ENCODE measurements at regions not wholly inside any gene's neighbourhood (a gene's known extent, or its start where the extent isn't known, plus 50 kb on each side); places are given as distances from the start of the nearest gene placed in this dataset.

GRCh38 chr5:30237189-30237588, 956.3 kb upstream of the CDH6 start:
- Mint-ChIP-seq H3K4me3 (no peak overlapping the region), H3K27me3 (no peaks in the 10 kb centered on the region), H3K36me3 (ENCODE audit: low read depth) (no peaks in the 10 kb centered on the region), H3K4me1 (ENCODE audit: low read depth) (no peaks in the 10 kb centered on the region), H3K27ac (no peak overlapping the region), H3K9me3 (peaks cover 12% of the 10 kb centered on the region)
- ATAC-seq: no peak
- ChIA-PET POLR2A (no interaction called here), CTCF (no interaction called here)
- intact Hi-C loops (cut with micrococcal nuclease): no loop called here
- DNase-seq: no peak
- TF ChIP-seq, protein P1, sequence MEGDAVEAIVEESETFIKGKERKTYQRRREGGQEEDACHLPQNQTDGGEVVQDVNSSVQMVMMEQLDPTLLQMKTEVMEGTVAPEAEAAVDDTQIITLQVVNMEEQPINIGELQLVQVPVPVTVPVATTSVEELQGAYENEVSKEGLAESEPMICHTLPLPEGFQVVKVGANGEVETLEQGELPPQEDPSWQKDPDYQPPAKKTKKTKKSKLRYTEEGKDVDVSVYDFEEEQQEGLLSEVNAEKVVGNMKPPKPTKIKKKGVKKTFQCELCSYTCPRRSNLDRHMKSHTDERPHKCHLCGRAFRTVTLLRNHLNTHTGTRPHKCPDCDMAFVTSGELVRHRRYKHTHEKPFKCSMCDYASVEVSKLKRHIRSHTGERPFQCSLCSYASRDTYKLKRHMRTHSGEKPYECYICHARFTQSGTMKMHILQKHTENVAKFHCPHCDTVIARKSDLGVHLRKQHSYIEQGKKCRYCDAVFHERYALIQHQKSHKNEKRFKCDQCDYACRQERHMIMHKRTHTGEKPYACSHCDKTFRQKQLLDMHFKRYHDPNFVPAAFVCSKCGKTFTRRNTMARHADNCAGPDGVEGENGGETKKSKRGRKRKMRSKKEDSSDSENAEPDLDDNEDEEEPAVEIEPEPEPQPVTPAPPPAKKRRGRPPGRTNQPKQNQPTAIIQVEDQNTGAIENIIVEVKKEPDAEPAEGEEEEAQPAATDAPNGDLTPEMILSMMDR (IDR thresholded peaks at IDR 0.05): no peak

GRCh38 chr5:30209755-30210154, 983.7 kb upstream of the CDH6 start:
- ATAC-seq: no peak

GRCh38 chr5:30197662-30198061, 995.8 kb upstream of the CDH6 start:
- CTCF ChIA-PET: no interaction called here
- Mint-ChIP-seq H3K4me1 (ENCODE audit: low read depth) (no peaks in the 10 kb centered on the region), H3K27me3 (no peaks in the 10 kb centered on the region), H3K9me3 (peaks cover 9% of the 10 kb centered on the region), H3K36me3 (ENCODE audit: low read depth) (no peaks in the 10 kb centered on the region), H3K4me3 (no peak overlapping the region), H3K27ac (no peak overlapping the region)
- POLR2A ChIA-PET: no interaction called here
- intact Hi-C loops (cut with micrococcal nuclease): no loop called here
- ATAC-seq (no peak), DNase-seq (no peak)
- TF ChIP-seq, protein P1 (IDR thresholded peaks at IDR 0.05): no peak

More at GRCh38 chr5:30209755-30210154, 983.7 kb upstream of the CDH6 start:
- Mint-ChIP-seq H3K9me3 (peaks cover 17% of the 10 kb centered on the region), H3K27me3 (no peaks in the 10 kb centered on the region), H3K36me3 (ENCODE audit: low read depth) (no peaks in the 10 kb centered on the region), H3K27ac (no peak overlapping the region), H3K4me1 (ENCODE audit: low read depth) (no peaks in the 10 kb centered on the region), H3K4me3 (no peak overlapping the region)
- intact Hi-C loops (cut with micrococcal nuclease): no loop called here
- no peak for DNase-seq
- CTCF ChIA-PET: no interaction called here
- POLR2A ChIA-PET: no interaction called here
- TF ChIP-seq, protein P1 (IDR thresholded peaks at IDR 0.05): no peak

- H3K36me3 Mint-ChIP-seq (ENCODE audit: low read depth): no peaks in the 10 kb centered on the region
- no peaks in the 10 kb centered on the region for H3K27me3 Mint-ChIP-seq
- TF ChIP-seq, protein P1 (IDR thresholded peaks at IDR 0.05): no peak
- intact Hi-C loops (cut with micrococcal nuclease): no loop called here
- CTCF ChIA-PET: no interaction called here
- DNase-seq (no peak), ATAC-seq (no peak)
- no peaks in the 10 kb centered on the region for H3K4me1 Mint-ChIP-seq (ENCODE audit: low read depth)
- no peak overlapping the region for H3K4me3 Mint-ChIP-seq
- H3K27ac Mint-ChIP-seq: no peak overlapping the region
- peaks cover 6% of the 10 kb centered on the region for H3K9me3 Mint-ChIP-seq
- POLR2A ChIA-PET: no interaction called here
Measured at GRCh38 chr5:30195036-30195435, 998.5 kb upstream of the CDH6 start.

GRCh38 chr5:30194595-30194994, 998.9 kb upstream of the CDH6 start:
- intact Hi-C loops (cut with micrococcal nuclease): no loop called here
- H3K9me3 Mint-ChIP-seq: peaks cover 5% of the 10 kb centered on the region
- H3K4me3 Mint-ChIP-seq: no peak overlapping the region
- no peaks in the 10 kb centered on the region for H3K4me1 Mint-ChIP-seq (ENCODE audit: low read depth)
- DNase-seq (no peak), ATAC-seq (no peak)
- H3K27me3 Mint-ChIP-seq: no peaks in the 10 kb centered on the region
- TF ChIP-seq, protein P1 (IDR thresholded peaks at IDR 0.05): no peak
- H3K36me3 Mint-ChIP-seq (ENCODE audit: low read depth): no peaks in the 10 kb centered on the region
- ChIA-PET POLR2A (no interaction called here), CTCF (no interaction called here)
- no peak overlapping the region for H3K27ac Mint-ChIP-seq
